ENCODE measurements at regions not wholly inside any gene's neighbourhood (a gene's known extent, or its start where the extent isn't known, plus 50 kb on each side); places are given as distances from the start of the nearest gene placed in this dataset.

DNA sequence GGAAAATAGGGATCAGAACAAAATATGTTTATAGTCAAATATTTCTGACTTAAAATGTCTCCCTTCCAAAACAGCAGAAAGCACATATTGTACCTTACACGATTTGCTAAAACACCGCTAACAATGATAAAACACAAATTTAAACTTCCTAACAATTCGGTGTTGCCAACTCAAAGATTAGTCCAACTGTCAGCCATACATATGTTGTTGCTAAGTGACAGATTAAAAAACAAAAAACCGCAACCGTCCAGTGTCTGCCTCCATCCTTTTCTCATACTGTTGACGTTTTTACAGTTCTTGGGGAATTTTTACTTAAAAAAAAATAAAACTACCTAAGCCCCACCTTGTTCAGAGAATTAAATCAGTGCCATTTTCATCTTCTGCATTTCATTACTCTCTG lies 118.0 kb downstream of the RAB11FIP2 start:
- H3K27me3 ChIP-seq (replicated peaks in 1 of 4; ENCODE audit: control insufficient read depth in 3 of 4, extremely low read depth in 1 of 4, insufficient read depth in 3 of 4, low read length in 3 of 4), result no peaks in the 10 kb centered on the region
- H2BK5ac ChIP-seq (ENCODE audit: low read depth, low read length), result no peak overlapping the region
- TF ChIP-seq SP1 (IDR thresholded peaks at IDR 0.05; ENCODE audit: low read depth, low read length) (no peak), MAFK (IDR thresholded peaks at IDR 0.05; ENCODE audit: low read depth, low read length) (no peak), BRCA1 (IDR thresholded peaks at IDR 0.05; ENCODE audit: low read depth, low read length) (no peak), BACH1 (IDR thresholded peaks at IDR 0.05; ENCODE audit: low read length) (no peak), SAP30 (IDR thresholded peaks at IDR 0.05; ENCODE audit: insufficient read depth, insufficient replicate concordance, low read length) (no peak), EGR1 (IDR thresholded peaks at IDR 0.05; ENCODE audit: borderline replicate concordance, low read depth, low read length) (no peak), SIN3A (conservative IDR thresholded peaks at IDR 0.05 in 1 of 2, IDR thresholded peaks at IDR 0.05 in 1 of 2; ENCODE audit: low read depth in 1 of 2, low read length in 2 of 2) (no peak), NANOG (IDR thresholded peaks at IDR 0.05; ENCODE audit: insufficient read depth, low read depth, low read length, poor library complexity, severe bottlenecking) (no peak), SIRT6 (IDR thresholded peaks at IDR 0.05; ENCODE audit: low read length) (no peak), EZH2 (IDR thresholded peaks at IDR 0.05; ENCODE audit: low read depth, low read length, severe bottlenecking) (no peak), CBX5 (IDR thresholded peaks at IDR 0.05; ENCODE audit: low read depth, low read length) (no peak), FOSL1 (IDR thresholded peaks at IDR 0.05; ENCODE audit: insufficient read depth, low read depth, low read length) (no peak)
- H3K23me2 ChIP-seq (ENCODE audit: low read depth, low read length), result peaks cover 2% of the 10 kb centered on the region; the same call in 1 of the 2 replicates
- H2BK20ac ChIP-seq (ENCODE audit: low read length), result no peak overlapping the region
- H3K18ac ChIP-seq (ENCODE audit: extremely low read depth, low read length), result no peak overlapping the region
- no peak overlapping the region for H4K8ac ChIP-seq (ENCODE audit: extremely low read depth, insufficient read depth, low read length)
- no peak overlapping the region for H4K91ac ChIP-seq (replicated peaks; ENCODE audit: insufficient read length, low read length)
- H3K79me1 ChIP-seq (ENCODE audit: low read depth, low read length), result no peaks in the 10 kb centered on the region
- ChIA-PET POLR2A (ENCODE audit: partially characterized antibody) (no interaction called here), CTCF (ENCODE audit: partially characterized antibody) (interaction anchor here (1.1 to 1.5 kb wide), 2 partner anchors 11 to 432 kb away, joined by 3 read pairs; no protein-coding TSS in a partner anchor)
- H3K23ac ChIP-seq (ENCODE audit: insufficient read length), result no peak overlapping the region
- H3K56ac ChIP-seq (replicated peaks; ENCODE audit: insufficient read length, low read depth, low read length), result no peak overlapping the region
- H3K4me1 ChIP-seq (replicated peaks in 1 of 4; ENCODE audit: control insufficient read depth in 3 of 4, insufficient read depth in 4 of 4, low read length in 3 of 4), result peaks cover 2 to 7% (median 4%) of the 10 kb centered on the region in 4 experiments; a peak in 4 of 7 replicates
- H3K14ac ChIP-seq (ENCODE audit: insufficient read length), result no peak overlapping the region
- no peak overlapping the region for H3K9ac ChIP-seq (replicated peaks in 1 of 4; ENCODE audit: extremely low read depth in 1 of 4, low read depth in 3 of 4, low read length in 3 of 4)
- H3K4me2 ChIP-seq (ENCODE audit: insufficient read depth in 1 of 2, low read depth in 2 of 2, low read length in 2 of 2), result no peak overlapping the region
- no peak overlapping the region for H3K4me3 ChIP-seq (ENCODE audit: extremely low read depth in 1 of 4, insufficient read depth in 2 of 4, low read depth in 3 of 4, low read length in 4 of 4)
- no peak overlapping the region for H2BK120ac ChIP-seq (replicated peaks; ENCODE audit: low read depth, low read length)
- DNase-seq (ENCODE audit: low read depth in 1 of 2, low spot score in 2 of 2) (no peak), FAIRE-seq (no peak)
- no peak overlapping the region for H2AFZ ChIP-seq (ENCODE audit: low read length)
- H3K79me2 ChIP-seq (ENCODE audit: control insufficient read depth in 1 of 2, insufficient read depth in 2 of 2, low read length in 2 of 2), result no peaks in the 10 kb centered on the region; a peak in 1 of 4 replicates
- H2AK5ac ChIP-seq (ENCODE audit: low read depth, low read length), result no peak overlapping the region
- no peak overlapping the region for H3K4ac ChIP-seq (replicated peaks; ENCODE audit: insufficient read length, low read depth, low read length)
- peaks cover 2 to 5% of the 10 kb centered on the region in 2 experiments; a peak in 1 of 4 replicates for H3K9me3 ChIP-seq (ENCODE audit: insufficient read depth in 2 of 2, low read depth in 1 of 2, low read length in 1 of 2)
- no peak overlapping the region for H4K5ac ChIP-seq (ENCODE audit: insufficient read length, low read depth, low read length)
- no peak overlapping the region for H2BK15ac ChIP-seq (ENCODE audit: low read length)
- no peak overlapping the region for H3K27ac ChIP-seq (ENCODE audit: low read depth, low read length)
- H2BK12ac ChIP-seq (ENCODE audit: low read depth, low read length), result no peak overlapping the region
- 90% methylated on average over 6 of the region's 6 CpGs; no CpG with 5 or more reads in 1 of the 2 experiments for WGBS, 2 experiments (ENCODE audit: extremely low coverage in 1 of 2, insufficient coverage in 1 of 2, insufficient read length in 1 of 2, insufficient replicate concordance in 2 of 2, low coverage in 1 of 2, low lambda C conversion rate in 2 of 2, missing lambda C conversion rate in 1 of 2)
- no peaks in the 10 kb centered on the region for H4K20me1 ChIP-seq (replicated peaks in 1 of 2; ENCODE audit: control insufficient read depth in 1 of 2, insufficient read depth in 2 of 2, low read length in 2 of 2)
- H3K36me3 ChIP-seq (ENCODE audit: control insufficient read depth in 2 of 4, insufficient read depth in 4 of 4, low read length in 3 of 4), result no peaks in the 10 kb centered on the region

Measured in H1 (cell line).